WTC11 (cell line): ENCODE measurements at regions not wholly inside any gene's neighbourhood (a gene's known extent, or its start where the extent isn't known, plus 50 kb on each side); places are given as distances from the start of the nearest gene placed in this dataset.
A peak's percentile ranks its signal among the peaks of the same experiment; 100 is the strongest.

Source experiments
- ATAC-seq: fragments of 200-7000 bp; cut with Tn5 transposase; 2 replicates; pipeline ENCODE4 v1.10.0; 2021; ENCODE audit warnings: mild to moderate bottlenecking, moderate library complexity
- CTCF ChIA-PET: fragments of 300-600 bp; sonication (Branson Sonifier 250); formaldehyde crosslinking; loops from one replicate; lab custom pipeline; 2021; ENCODE audit warnings: antibody characterized with exemption; lab: Charles Lee
- POLR2A ChIA-PET: fragments of 350-600 bp; sonication (Branson Sonifier 250); formaldehyde crosslinking; loops from one replicate; lab custom pipeline; 2021; ENCODE audit warnings: antibody characterized with exemption; lab: Charles Lee
- DNase-seq: peaks from one replicate; pipeline ENCODE4 v3.0.0; 2021; ENCODE audit warnings: low spot score
- H3K27ac Mint-ChIP-seq: 2 replicates; pipeline ENCODE4 v1.8.0; 2021; ENCODE audit warnings: mixed read lengths
- H3K27me3 Mint-ChIP-seq: 2 replicates; pipeline ENCODE4 v1.8.0; 2021; ENCODE audit warnings: low read depth, mild to moderate bottlenecking, moderate library complexity, mixed read lengths
- H3K36me3 Mint-ChIP-seq: 2 replicates; pipeline ENCODE4 v1.8.0; 2021; ENCODE audit warnings: mixed read lengths
- H3K4me1 Mint-ChIP-seq: 2 replicates; pipeline ENCODE4 v1.8.0; 2022; ENCODE audit warnings: mixed read lengths
- H3K4me3 Mint-ChIP-seq: 2 replicates; pipeline ENCODE4 v1.8.0; 2021; ENCODE audit warnings: mild to moderate bottlenecking, moderate library complexity, mixed read lengths
- H3K9me3 Mint-ChIP-seq: 2 replicates; pipeline ENCODE4 v1.8.0; 2021; ENCODE audit warnings: mixed read lengths
- ESRRA ChIP-seq: sonication (generic); formaldehyde crosslinking; IDR thresholded peaks from 2 replicates; pipeline ENCODE4 v1.8.1; 2022; ENCODE audit warnings: mild to moderate bottlenecking, missing genetic modification reagents, borderline replicate concordance
- FOXP1 ChIP-seq: sonication (generic); formaldehyde crosslinking; IDR thresholded peaks from 2 replicates; pipeline ENCODE4 v1.8.0; 2022; ENCODE audit warnings: missing genetic modification reagents, mild to moderate bottlenecking, moderate library complexity, borderline replicate concordance
- MXD4 ChIP-seq: fragments of 250-450 bp; sonication (Bioruptor Pico); IDR thresholded peaks from 2 replicates; pipeline ENCODE4 v1.8.0; 2021; ENCODE audit warnings: mild to moderate bottlenecking, moderate library complexity, borderline replicate concordance
- NR1H2 ChIP-seq: sonication (generic); formaldehyde crosslinking; IDR thresholded peaks from 2 replicates; pipeline ENCODE4 v1.9.0; 2021; ENCODE audit warnings: mild to moderate bottlenecking, moderate library complexity, missing genetic modification reagents
- NR3C1 ChIP-seq: sonication (generic); formaldehyde crosslinking; conservative IDR thresholded peaks from 2 replicates; pipeline ENCODE4 v1.8.1; 2023; ENCODE audit warnings: low read depth, mild to moderate bottlenecking, missing genetic modification reagents
- PRRX2 ChIP-seq: fragments of 250-450 bp; sonication (Bioruptor Pico); IDR thresholded peaks from 2 replicates; pipeline ENCODE4 v1.8.0; 2021; ENCODE audit warnings: mild to moderate bottlenecking
- TEAD1 ChIP-seq: sonication (generic); formaldehyde crosslinking; IDR thresholded peaks from 2 replicates; pipeline ENCODE4 v1.8.0; 2022; ENCODE audit warnings: mild to moderate bottlenecking, missing genetic modification reagents
- TEAD4 ChIP-seq: sonication (generic); formaldehyde crosslinking; IDR thresholded peaks from 2 replicates; pipeline ENCODE4 v1.8.0; 2022; ENCODE audit warnings: mild to moderate bottlenecking, missing genetic modification reagents
- TP53 ChIP-seq: sonication (generic); formaldehyde crosslinking; IDR thresholded peaks from 2 replicates; pipeline ENCODE4 v1.8.1; 2023; ENCODE audit warnings: mild to moderate bottlenecking, missing genetic modification reagents
- ZNF138 ChIP-seq: sonication (generic); formaldehyde crosslinking; conservative IDR thresholded peaks from 2 replicates; pipeline ENCODE4 v1.8.1; 2022; ENCODE audit warnings: mild to moderate bottlenecking, moderate library complexity, missing genetic modification reagents
- ZNF396 ChIP-seq: fragments of 250-450 bp; sonication (Bioruptor Pico); IDR thresholded peaks from 2 replicates; pipeline ENCODE4 v1.8.0; 2021; ENCODE audit warnings: mild to moderate bottlenecking, moderate library complexity, borderline replicate concordance
- ZSCAN18 ChIP-seq: fragments of 250-450 bp; sonication (Bioruptor Pico); IDR thresholded peaks from 2 replicates; pipeline ENCODE4 v2.1.2; 2022; ENCODE audit warnings: mild to moderate bottlenecking, moderate library complexity
- TF ChIP-seq, protein P1 (sequence below): fragments of 250-450 bp; sonication (Bioruptor Pico); IDR thresholded peaks from 2 replicates; pipeline ENCODE4 v1.9.0; 2021; ENCODE audit warnings: moderate library complexity, mild to moderate bottlenecking, inconsistent platforms, borderline replicate concordance
- TF ChIP-seq, protein P2 (sequence below): sonication (generic); formaldehyde crosslinking; IDR thresholded peaks from 2 replicates; pipeline ENCODE4 v1.8.1; 2022; ENCODE audit warnings: mild to moderate bottlenecking, moderate library complexity, missing genetic modification reagents
- TF ChIP-seq, protein P3 (sequence below): sonication (generic); formaldehyde crosslinking; IDR thresholded peaks from 2 replicates; pipeline ENCODE4 v1.8.0; 2023; ENCODE audit warnings: missing genetic modification reagents
- TF ChIP-seq, protein P4 (sequence below): sonication (generic); formaldehyde crosslinking; IDR thresholded peaks from 2 replicates; pipeline ENCODE4 v1.8.1; 2023; ENCODE audit warnings: mild to moderate bottlenecking, missing genetic modification reagents, moderate library complexity

GRCh38 chr6:71194724-71195123 lies 93.9 kb upstream of the OGFRL1 start:
- Mint-ChIP-seq H3K9me3 (peaks cover 3% of the 10 kb centered on the region; the same call in 1 of the 2 replicates), H3K27me3 (no peaks in the 10 kb centered on the region), H3K4me1 (peaks cover 13% of the 10 kb centered on the region), H3K27ac (no peak overlapping the region)
- no peak for ATAC-seq
- no peak for DNase-seq
- CTCF ChIA-PET: no interaction called here
- TF ChIP-seq NR3C1 (CRISPR knock-in tag) (no peak), TP53 (CRISPR knock-in tag) (no peak), MXD4 (CRISPR knock-in tag) (no peak), TEAD4 (CRISPR knock-in tag) (no peak), ZNF138 (CRISPR knock-in tag) (no peak)
- TF ChIP-seq, protein P1, sequence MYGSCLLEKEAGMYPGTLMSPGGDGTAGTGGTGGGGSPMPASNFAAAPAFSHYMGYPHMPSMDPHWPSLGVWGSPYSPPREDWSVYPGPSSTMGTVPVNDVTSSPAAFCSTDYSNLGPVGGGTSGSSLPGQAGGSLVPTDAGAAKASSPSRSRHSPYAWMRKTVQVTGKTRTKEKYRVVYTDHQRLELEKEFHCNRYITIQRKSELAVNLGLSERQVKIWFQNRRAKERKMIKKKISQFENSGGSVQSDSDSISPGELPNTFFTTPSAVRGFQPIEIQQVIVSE: no peak
- TF ChIP-seq, protein P2, sequence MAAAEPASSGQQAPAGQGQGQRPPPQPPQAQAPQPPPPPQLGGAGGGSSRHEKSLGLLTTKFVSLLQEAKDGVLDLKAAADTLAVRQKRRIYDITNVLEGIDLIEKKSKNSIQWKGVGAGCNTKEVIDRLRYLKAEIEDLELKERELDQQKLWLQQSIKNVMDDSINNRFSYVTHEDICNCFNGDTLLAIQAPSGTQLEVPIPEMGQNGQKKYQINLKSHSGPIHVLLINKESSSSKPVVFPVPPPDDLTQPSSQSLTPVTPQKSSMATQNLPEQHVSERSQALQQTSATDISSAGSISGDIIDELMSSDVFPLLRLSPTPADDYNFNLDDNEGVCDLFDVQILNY (CRISPR knock-in tag): no peak
- TF ChIP-seq, protein P3, sequence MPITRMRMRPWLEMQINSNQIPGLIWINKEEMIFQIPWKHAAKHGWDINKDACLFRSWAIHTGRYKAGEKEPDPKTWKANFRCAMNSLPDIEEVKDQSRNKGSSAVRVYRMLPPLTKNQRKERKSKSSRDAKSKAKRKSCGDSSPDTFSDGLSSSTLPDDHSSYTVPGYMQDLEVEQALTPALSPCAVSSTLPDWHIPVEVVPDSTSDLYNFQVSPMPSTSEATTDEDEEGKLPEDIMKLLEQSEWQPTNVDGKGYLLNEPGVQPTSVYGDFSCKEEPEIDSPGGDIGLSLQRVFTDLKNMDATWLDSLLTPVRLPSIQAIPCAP (CRISPR knock-in tag): no peak
- TF ChIP-seq, all 79 proteins: peak for 0
- POLR2A ChIA-PET: no interaction called here
- Mint-ChIP-seq H3K4me3 (no peak overlapping the region), H3K36me3 (no peaks in the 10 kb centered on the region)

DNA sequence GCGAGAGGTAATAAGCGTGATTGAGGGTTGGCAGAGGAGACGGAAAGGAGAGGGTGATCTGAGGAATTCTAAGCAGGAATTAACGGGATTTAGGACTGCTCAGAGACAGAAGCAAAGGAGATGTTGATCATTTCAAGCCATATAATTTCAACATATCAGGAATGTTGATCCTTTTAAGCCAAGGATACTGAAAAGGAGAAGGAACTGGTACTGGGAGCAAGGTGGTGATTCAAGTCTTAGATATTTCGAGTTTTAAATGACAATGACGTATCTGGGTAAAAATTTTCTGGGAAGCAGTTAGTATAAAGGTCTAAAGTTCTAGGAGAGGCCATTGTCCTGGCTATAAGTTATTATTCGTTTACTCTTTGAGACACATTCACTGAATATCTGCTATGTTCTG lies 91.3 kb upstream of the OGFRL1 start:
- ATAC-seq: no peak
- TF ChIP-seq, protein P1: no peak
- no peak for TF ChIP-seq ZNF396
- TF ChIP-seq TEAD1 (CRISPR knock-in tag): no peak
- no peak for TF ChIP-seq FOXP1 (CRISPR knock-in tag)
- no peak for TF ChIP-seq PRRX2 (CRISPR knock-in tag)
- TF ChIP-seq, protein P4, sequence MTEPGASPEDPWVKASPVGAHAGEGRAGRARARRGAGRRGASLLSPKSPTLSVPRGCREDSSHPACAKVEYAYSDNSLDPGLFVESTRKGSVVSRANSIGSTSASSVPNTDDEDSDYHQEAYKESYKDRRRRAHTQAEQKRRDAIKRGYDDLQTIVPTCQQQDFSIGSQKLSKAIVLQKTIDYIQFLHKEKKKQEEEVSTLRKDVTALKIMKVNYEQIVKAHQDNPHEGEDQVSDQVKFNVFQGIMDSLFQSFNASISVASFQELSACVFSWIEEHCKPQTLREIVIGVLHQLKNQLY: no peak
- TF ChIP-seq, protein P2 (CRISPR knock-in tag): no peak
- no peak for TF ChIP-seq ZSCAN18 (CRISPR knock-in tag)
- Mint-ChIP-seq H3K27ac (peak overlapping the region; percentile 47), H3K4me1 (peaks cover 13% of the 10 kb centered on the region), H3K27me3 (no peaks in the 10 kb centered on the region), H3K36me3 (peaks cover 5% of the 10 kb centered on the region), H3K4me3 (no peak overlapping the region), H3K9me3 (peaks cover 12% of the 10 kb centered on the region)
- DNase-seq: no peak
- CTCF ChIA-PET: no interaction called here
- POLR2A ChIA-PET: no interaction called here

DNA sequence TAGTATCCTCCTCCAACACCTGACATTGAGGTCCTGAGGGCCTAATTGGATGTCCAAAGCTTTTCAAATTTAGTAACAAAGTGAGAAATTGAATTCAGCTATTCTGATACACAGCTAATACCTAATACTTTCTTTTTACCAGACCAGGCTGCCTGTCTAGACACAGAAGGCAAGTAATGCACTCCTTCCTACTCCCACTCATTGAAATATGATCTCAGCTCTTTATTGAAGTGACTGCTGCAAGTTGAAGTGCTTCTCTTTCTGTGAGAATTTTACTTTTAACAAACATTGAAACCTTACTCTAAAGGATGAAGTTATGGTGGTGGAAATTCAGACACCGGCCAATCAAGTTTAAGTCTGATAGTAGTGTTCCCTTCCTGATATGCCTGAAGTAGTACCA lies 90.8 kb upstream of the OGFRL1 start:
- H3K4me3 Mint-ChIP-seq: no peak overlapping the region
- H3K9me3 Mint-ChIP-seq: peaks cover 12% of the 10 kb centered on the region
- H3K27me3 Mint-ChIP-seq: no peaks in the 10 kb centered on the region
- ChIA-PET CTCF (interaction anchor here (0.6 kb wide), 1 partner anchor 300 kb away, joined by 3 read pairs; no protein-coding TSS in a partner anchor), POLR2A (no interaction called here)
- DNase-seq (no peak), ATAC-seq (no peak)
- H3K36me3 Mint-ChIP-seq: peaks cover 5% of the 10 kb centered on the region
- TF ChIP-seq ESRRA (CRISPR knock-in tag): no peak
- no peak for TF ChIP-seq NR1H2
- H3K4me1 Mint-ChIP-seq: peaks cover 13% of the 10 kb centered on the region
- H3K27ac Mint-ChIP-seq: 0 out of 2 replicates have a peak overlapping the region, but pooled peaks have one; percentile 80
